ENCODE measurements at regions not wholly inside any gene's neighbourhood (a gene's known extent, or its start where the extent isn't known, plus 50 kb on each side); places are given as distances from the start of the nearest gene placed in this dataset.

DNA sequence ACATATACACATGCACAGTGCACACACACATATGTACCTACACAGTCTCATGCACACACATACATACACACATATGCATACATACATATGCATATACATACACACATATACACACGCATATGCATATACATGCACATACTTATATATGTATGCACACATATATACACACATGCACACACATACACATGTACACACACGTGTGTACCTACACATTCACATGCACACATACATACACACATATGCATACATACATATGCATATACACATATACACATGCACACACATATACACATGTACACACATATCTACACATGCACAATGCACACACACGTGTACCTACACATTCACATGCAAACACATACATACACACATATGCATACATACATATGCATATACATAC, 100.3 kb upstream of the TWIST2 start:
- TF ChIP-seq, protein P1, sequence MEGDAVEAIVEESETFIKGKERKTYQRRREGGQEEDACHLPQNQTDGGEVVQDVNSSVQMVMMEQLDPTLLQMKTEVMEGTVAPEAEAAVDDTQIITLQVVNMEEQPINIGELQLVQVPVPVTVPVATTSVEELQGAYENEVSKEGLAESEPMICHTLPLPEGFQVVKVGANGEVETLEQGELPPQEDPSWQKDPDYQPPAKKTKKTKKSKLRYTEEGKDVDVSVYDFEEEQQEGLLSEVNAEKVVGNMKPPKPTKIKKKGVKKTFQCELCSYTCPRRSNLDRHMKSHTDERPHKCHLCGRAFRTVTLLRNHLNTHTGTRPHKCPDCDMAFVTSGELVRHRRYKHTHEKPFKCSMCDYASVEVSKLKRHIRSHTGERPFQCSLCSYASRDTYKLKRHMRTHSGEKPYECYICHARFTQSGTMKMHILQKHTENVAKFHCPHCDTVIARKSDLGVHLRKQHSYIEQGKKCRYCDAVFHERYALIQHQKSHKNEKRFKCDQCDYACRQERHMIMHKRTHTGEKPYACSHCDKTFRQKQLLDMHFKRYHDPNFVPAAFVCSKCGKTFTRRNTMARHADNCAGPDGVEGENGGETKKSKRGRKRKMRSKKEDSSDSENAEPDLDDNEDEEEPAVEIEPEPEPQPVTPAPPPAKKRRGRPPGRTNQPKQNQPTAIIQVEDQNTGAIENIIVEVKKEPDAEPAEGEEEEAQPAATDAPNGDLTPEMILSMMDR (IDR thresholded peaks at IDR 0.05; ENCODE audit: borderline replicate concordance, extremely low read depth, low read length, poor library complexity, severe bottlenecking) = no peak
- TF ChIP-seq EZH2 (IDR thresholded peaks at IDR 0.05; ENCODE audit: borderline replicate concordance, low read depth, low read length, severe bottlenecking) = no peak

Data from DND-41 (cell line).